ENCODE measurements at regions not wholly inside any gene's neighbourhood (a gene's known extent, or its start where the extent isn't known, plus 50 kb on each side); places are given as distances from the start of the nearest gene placed in this dataset.

- Histone ChIP-seq H3K4me1 (no peaks in the 10 kb centered on the region), H3K4me3 (no peak overlapping the region), H3K9me3 (no peaks in the 10 kb centered on the region), H3K27ac (no peak overlapping the region), H3K36me3 (no peaks in the 10 kb centered on the region), H3K27me3 (no peaks in the 10 kb centered on the region)
- 100% methylated on average over 1 of the region's 1 CpG for WGBS
- TF ChIP-seq POLR2AphosphoS5 (IDR thresholded peaks at IDR 0.05) = no peak
- TF ChIP-seq POLR2A (IDR thresholded peaks at IDR 0.05) = no peak
- no peak for TF ChIP-seq EP300 (IDR thresholded peaks at IDR 0.05)
- TF ChIP-seq, protein P1, sequence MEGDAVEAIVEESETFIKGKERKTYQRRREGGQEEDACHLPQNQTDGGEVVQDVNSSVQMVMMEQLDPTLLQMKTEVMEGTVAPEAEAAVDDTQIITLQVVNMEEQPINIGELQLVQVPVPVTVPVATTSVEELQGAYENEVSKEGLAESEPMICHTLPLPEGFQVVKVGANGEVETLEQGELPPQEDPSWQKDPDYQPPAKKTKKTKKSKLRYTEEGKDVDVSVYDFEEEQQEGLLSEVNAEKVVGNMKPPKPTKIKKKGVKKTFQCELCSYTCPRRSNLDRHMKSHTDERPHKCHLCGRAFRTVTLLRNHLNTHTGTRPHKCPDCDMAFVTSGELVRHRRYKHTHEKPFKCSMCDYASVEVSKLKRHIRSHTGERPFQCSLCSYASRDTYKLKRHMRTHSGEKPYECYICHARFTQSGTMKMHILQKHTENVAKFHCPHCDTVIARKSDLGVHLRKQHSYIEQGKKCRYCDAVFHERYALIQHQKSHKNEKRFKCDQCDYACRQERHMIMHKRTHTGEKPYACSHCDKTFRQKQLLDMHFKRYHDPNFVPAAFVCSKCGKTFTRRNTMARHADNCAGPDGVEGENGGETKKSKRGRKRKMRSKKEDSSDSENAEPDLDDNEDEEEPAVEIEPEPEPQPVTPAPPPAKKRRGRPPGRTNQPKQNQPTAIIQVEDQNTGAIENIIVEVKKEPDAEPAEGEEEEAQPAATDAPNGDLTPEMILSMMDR (IDR thresholded peaks at IDR 0.05) = no peak
- no peak for DNase-seq (ENCODE audit: low spot score in 2 of 2)
These were observed 369.8 kb downstream of the SEMA3D start for GRCh38 chr7:84817016-84817415.

DNA sequence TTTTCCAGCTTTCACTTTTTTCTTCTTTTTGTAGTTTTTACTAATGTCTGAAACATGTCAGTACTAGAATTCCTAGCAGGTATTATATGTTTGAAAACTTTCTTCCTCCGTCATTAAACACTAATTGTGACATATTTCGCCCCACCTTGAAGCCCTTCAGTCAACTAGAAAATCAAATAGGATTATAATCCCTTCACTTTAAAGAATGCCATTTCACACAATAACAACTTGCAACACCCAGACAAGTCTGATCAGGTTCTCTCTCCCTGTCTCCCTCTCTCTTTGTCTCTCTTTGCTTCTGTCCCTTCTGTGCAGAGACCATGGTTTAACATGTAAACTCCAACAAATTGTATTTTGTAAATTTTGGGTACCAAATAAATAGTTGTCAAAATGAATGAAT lies 373.5 kb downstream of the SEMA3D start:
- Histone ChIP-seq H3K9me3 (no peaks in the 10 kb centered on the region), H3K36me3 (no peaks in the 10 kb centered on the region), H3K27me3 (no peaks in the 10 kb centered on the region), H3K27ac (no peak overlapping the region), H3K4me3 (no peak overlapping the region), H3K4me1 (peaks cover 7% of the 10 kb centered on the region)
- DNase-seq (ENCODE audit: low spot score in 2 of 2) = no peak
- TF ChIP-seq POLR2AphosphoS5 (IDR thresholded peaks at IDR 0.05) = no peak
- WGBS = 38% methylated on average over 2 of the region's 2 CpGs

- Histone ChIP-seq H3K27ac (no peak overlapping the region), H3K4me3 (no peak overlapping the region), H3K4me1 (peaks cover 7% of the 10 kb centered on the region), H3K27me3 (no peaks in the 10 kb centered on the region), H3K9me3 (no peaks in the 10 kb centered on the region), H3K36me3 (no peaks in the 10 kb centered on the region)
- TF ChIP-seq, protein P1 (IDR thresholded peaks at IDR 0.05) = no peak
- no peak for TF ChIP-seq EP300 (IDR thresholded peaks at IDR 0.05)
- no peak for DNase-seq (ENCODE audit: low spot score in 2 of 2)
- WGBS = 49% methylated on average over 2 of the region's 2 CpGs
These were observed 374.8 kb downstream of the SEMA3D start for GRCh38 chr7:84812021-84812420.

DNA sequence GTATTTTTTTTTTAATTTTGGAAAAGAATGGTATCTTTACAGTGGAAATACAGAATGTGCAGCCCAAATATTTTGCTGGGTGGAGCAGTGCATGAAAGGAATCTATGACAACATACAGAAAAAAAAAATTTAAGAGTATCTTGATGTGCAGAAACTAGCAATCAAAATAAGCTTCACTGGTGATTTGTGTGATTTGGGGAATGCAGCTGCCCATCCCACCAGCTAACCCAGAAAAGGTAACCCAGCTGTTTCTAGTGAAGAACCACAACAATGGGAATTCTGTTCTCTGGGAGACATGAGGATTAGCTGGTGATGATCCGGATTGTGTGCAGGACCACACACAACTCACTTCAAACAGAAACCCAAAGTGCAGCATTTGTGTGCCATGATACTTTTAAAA lies 375.5 kb downstream of the SEMA3D start:
- no peak overlapping the region for H3K27ac ChIP-seq
- TF ChIP-seq, protein P1 (IDR thresholded peaks at IDR 0.05) = no peak
- no peak for TF ChIP-seq EP300 (IDR thresholded peaks at IDR 0.05)
- no peak for TF ChIP-seq POLR2AphosphoS5 (IDR thresholded peaks at IDR 0.05)
- no peak for TF ChIP-seq POLR2A (IDR thresholded peaks at IDR 0.05)
- no peaks in the 10 kb centered on the region for H3K9me3 ChIP-seq
- no peak for DNase-seq (ENCODE audit: low spot score in 2 of 2)
- peaks cover 7% of the 10 kb centered on the region for H3K4me1 ChIP-seq
- WGBS = 33% methylated on average over 1 of the region's 1 CpG
- no peaks in the 10 kb centered on the region for H3K27me3 ChIP-seq
- H3K36me3 ChIP-seq = no peaks in the 10 kb centered on the region
- H3K4me3 ChIP-seq = no peak overlapping the region

- 94% methylated on average over 1 of the region's 1 CpG for WGBS
- Histone ChIP-seq H3K4me3 (no peak overlapping the region), H3K27ac (no peak overlapping the region), H3K9me3 (no peaks in the 10 kb centered on the region), H3K27me3 (no peaks in the 10 kb centered on the region), H3K36me3 (no peaks in the 10 kb centered on the region), H3K4me1 (peaks cover 7% of the 10 kb centered on the region)
- TF ChIP-seq POLR2AphosphoS5 (IDR thresholded peaks at IDR 0.05) (no peak), POLR2A (IDR thresholded peaks at IDR 0.05) (no peak), EP300 (IDR thresholded peaks at IDR 0.05) (no peak)
- TF ChIP-seq, protein P1 (IDR thresholded peaks at IDR 0.05) = no peak
- DNase-seq (ENCODE audit: low spot score in 2 of 2) = no peak
These were observed 377.0 kb downstream of the SEMA3D start for GRCh38 chr7:84809877-84810276.

DNA sequence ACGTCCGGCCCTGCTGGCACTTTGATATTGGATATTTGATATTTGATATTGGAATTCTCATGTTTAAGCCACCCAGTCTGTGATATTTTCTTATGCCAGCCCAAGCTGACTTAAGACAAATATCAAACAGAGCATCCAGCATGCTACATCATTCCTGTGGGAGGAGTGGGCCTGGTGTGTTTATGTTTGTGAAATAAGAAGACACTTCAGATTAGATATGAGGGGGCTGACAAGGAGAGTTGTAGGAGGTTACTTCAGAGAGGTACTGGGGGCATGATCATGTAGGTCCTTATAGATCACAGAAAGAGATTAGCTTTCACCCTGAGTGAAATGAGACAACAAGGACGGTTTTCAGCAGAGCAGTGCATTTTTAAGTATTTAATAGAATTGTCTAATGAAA lies 382.9 kb downstream of the SEMA3D start:
- DNase-seq (ENCODE audit: low spot score in 2 of 2) = no peak
- no peaks in the 10 kb centered on the region for H3K4me1 ChIP-seq
- no peak overlapping the region for H3K27ac ChIP-seq
- no peaks in the 10 kb centered on the region for H3K36me3 ChIP-seq
- TF ChIP-seq POLR2AphosphoS5 (IDR thresholded peaks at IDR 0.05) (no peak), POLR2A (IDR thresholded peaks at IDR 0.05) (no peak), EP300 (IDR thresholded peaks at IDR 0.05) (no peak)
- TF ChIP-seq, protein P1 (IDR thresholded peaks at IDR 0.05) = no peak
- 96% methylated on average over 3 of the region's 3 CpGs for WGBS
- no peak overlapping the region for H3K4me3 ChIP-seq
- no peaks in the 10 kb centered on the region for H3K9me3 ChIP-seq
- no peaks in the 10 kb centered on the region for H3K27me3 ChIP-seq
